GM08714 (cell line): ENCODE measurements at regions not wholly inside any gene's neighbourhood (a gene's known extent, or its start where the extent isn't known, plus 50 kb on each side); places are given as distances from the start of the nearest gene placed in this dataset.

ENCODE experiments used
- H3K4me3 ChIP-seq: fragments of 200-500 bp; sonication (Bioruptor generic); 2 replicates; pipeline ENCODE4 v1.5.1; 2014; ENCODE audit warnings: mild to moderate bottlenecking, low read length, inconsistent platforms
- ZNF274 ChIP-seq: IDR thresholded peaks from 2 replicates; pipeline ENCODE4 v1.6.1; 2012; ENCODE audit warnings: mild to moderate bottlenecking, low read depth, low read length

DNA sequence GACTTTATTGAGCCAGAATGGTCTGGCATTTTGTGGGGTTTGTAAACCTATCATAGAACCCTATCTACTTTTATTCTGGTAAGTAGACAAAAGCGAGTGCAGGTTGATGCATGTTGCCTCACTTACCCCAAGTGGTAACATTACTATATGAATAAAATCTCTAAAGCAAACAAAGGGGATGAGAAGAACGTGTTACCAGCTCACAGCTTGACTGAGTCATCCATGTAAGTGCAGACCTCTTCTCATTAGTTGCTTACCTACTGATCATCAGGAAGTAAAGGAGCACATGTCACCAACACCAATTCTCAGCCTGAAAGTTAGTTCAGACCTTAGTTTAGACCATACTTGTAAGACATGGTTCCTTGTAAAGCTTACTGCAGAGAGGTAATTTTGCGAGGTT, 1328.3 kb downstream of the C4orf33 start:
- H3K4me3 ChIP-seq, result no peak overlapping the region
- TF ChIP-seq ZNF274, result no peak

DNA sequence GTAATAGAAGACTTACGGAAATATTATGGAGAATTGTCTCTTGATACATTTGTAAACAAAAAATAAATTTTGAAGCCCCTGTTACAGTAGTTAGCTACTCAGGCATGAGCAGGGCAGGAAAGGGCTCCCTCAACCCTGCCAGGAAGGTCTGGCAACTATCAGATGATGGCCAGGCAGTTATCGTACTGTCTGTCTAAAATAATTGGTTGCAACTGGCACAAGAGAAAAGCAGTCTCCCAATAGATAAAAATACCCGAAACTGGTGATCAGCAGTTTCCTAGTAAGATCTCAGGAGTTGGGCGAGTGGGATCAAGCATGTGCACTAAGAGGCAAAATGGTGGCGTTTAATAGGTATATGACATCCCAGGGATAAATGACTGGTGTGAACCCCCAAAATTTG, 1336.3 kb downstream of the C4orf33 start:
- no peak overlapping the region for H3K4me3 ChIP-seq
- TF ChIP-seq ZNF274, result no peak

DNA sequence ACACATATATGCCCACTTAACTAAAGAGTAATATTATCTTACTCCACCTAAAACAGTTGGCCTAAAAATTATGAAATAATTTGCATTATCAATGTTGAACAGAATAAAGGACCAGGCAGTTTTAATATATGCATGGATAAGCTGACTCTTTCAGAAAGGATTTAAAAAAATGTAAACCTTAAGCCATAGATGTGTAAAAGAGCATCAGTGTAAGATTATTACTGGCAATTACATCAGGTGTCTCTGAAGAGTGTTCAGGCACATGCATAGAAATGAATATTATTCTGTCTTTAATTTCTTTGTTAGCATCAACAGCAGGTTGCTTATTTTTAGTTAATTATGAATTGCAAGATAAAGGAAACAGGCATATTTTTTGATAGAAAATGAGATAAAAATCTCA, 1353.8 kb downstream of the C4orf33 start:
- no peak for TF ChIP-seq ZNF274
- H3K4me3 ChIP-seq, result no peak overlapping the region

GRCh38 chr4:130468340-130468739, 1372.4 kb downstream of the C4orf33 start:
- no peak overlapping the region for H3K4me3 ChIP-seq
- no peak for TF ChIP-seq ZNF274

GRCh38 chr4:130478406-130478805, 1382.5 kb downstream of the C4orf33 start:
- TF ChIP-seq ZNF274, result no peak
- no peak overlapping the region for H3K4me3 ChIP-seq

DNA sequence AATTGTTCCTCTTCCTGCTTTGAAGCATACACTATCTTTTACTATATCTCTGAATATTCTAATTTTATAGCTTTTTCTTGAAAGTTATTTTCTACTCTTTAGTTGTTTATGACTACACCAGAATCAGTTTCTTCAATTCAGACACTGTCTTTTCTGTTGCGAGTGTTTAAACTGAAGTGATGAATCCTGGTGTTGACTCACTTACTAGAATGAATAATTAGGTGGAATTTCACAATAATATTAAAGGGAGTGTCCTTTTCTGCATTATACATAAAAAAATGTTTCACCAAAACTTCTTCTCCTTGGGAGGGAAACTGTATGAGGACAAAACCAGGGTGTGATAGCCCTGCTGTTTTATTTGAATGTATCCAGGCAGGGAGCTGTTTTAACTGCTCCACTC, 1383.1 kb downstream of the C4orf33 start:
- no peak overlapping the region for H3K4me3 ChIP-seq
- TF ChIP-seq ZNF274, result no peak

GRCh38 chr4:130479674-130480073, 1383.7 kb downstream of the C4orf33 start:
- TF ChIP-seq ZNF274, result no peak
- no peak overlapping the region for H3K4me3 ChIP-seq

DNA sequence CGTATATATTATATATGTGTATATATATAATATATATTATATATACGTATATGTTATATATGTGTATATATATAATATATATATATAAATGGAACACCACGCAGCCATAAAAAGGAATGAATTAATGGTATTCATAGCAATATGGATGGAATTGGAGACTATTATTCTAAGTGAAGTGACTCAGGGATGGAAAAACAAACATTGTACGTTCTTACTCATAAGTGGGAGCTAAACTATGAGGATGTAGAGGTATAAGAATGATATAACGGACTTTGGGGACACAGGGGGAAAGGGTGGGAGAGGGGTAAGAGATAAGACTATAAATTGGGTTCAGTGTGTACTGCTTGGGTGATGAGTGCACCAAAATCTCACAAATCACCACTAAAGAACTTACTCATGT, 1388.9 kb downstream of the C4orf33 start:
- H3K4me3 ChIP-seq, result no peak overlapping the region
- TF ChIP-seq ZNF274, result no peak

GRCh38 chr4:130485371-130485770, 1389.4 kb downstream of the C4orf33 start:
- no peak for TF ChIP-seq ZNF274
- H3K4me3 ChIP-seq, result no peak overlapping the region

GRCh38 chr4:130486186-130486585, 1390.2 kb downstream of the C4orf33 start:
- H3K4me3 ChIP-seq, result no peak overlapping the region
- no peak for TF ChIP-seq ZNF274

GRCh38 chr4:130486841-130487240, 1390.9 kb downstream of the C4orf33 start:
- TF ChIP-seq ZNF274, result no peak
- no peak overlapping the region for H3K4me3 ChIP-seq

GRCh38 chr4:130510661-130511060, 1414.7 kb downstream of the C4orf33 start:
- TF ChIP-seq ZNF274, result no peak
- H3K4me3 ChIP-seq, result no peak overlapping the region

GRCh38 chr4:130511776-130512175, 1415.8 kb downstream of the C4orf33 start:
- no peak for TF ChIP-seq ZNF274
- H3K4me3 ChIP-seq, result no peak overlapping the region

DNA sequence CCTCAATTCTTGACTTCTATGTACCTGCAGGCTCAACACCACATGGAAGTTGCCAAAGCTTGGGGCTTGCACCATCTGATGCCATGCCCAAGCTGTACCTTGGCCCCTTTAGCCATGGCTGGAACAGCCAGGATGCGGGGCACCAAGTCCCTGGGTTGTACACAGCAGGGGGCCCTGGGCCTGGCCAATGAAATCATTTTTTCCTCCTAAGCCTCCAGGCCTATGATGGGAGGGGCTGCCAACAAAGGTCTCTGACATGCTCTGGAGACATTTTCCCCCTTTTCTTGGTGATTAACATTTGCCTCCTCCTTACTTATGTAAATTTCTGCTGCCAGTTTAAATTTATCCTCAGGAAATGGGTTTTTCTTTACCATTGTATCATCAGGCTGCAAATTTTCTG, 1428.1 kb downstream of the C4orf33 start:
- TF ChIP-seq ZNF274, result no peak
- H3K4me3 ChIP-seq, result no peak overlapping the region

GRCh38 chr4:130530505-130530904, 1434.6 kb downstream of the C4orf33 start:
- no peak for TF ChIP-seq ZNF274
- no peak overlapping the region for H3K4me3 ChIP-seq

- H3K4me3 ChIP-seq, result no peak overlapping the region
- no peak for TF ChIP-seq ZNF274
Observed at GRCh38 chr4:130534651-130535050, 1438.7 kb downstream of the C4orf33 start.
